ENCODE measurements at regions not wholly inside any gene's neighbourhood (a gene's known extent, or its start where the extent isn't known, plus 50 kb on each side); places are given as distances from the start of the nearest gene placed in this dataset.

DNA sequence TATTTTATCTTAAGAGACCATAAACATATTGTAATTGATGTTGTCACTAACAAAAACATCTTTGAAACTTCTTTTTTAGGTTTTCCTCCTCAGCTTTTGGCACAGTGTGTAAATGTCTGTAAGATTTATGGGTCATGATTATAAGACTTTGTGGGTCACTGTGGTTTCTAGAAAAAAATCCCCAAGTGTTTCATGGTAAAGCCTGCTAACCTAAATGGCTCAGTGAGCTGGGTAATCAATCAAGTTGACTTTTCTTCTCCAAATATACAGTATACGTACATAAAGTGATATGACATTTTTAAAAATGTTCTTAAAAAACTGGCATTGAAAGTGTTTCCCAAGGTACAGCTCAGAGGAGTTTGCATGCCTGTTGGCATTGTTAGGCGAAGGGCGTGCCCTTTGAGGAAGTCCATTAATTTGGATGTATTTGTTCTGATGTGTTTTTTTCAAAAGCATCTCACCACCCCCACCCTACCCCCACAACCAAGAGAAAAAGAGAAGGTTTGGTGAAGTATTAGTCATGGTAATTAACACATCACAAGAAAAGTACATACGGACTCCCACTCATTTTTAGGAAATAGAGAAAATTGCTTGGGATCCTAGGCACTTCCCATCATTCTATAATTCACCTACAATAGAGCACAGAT is 385.4 kb upstream of the LRRC3B start:
- Histone ChIP-seq H3K23ac (ENCODE audit: insufficient read length) (no peak overlapping the region), H2BK15ac (ENCODE audit: low read length) (no peak overlapping the region), H3K14ac (ENCODE audit: insufficient read length) (no peak overlapping the region), H3K4me1 (replicated peaks in 1 of 4; ENCODE audit: control insufficient read depth in 3 of 4, insufficient read depth in 4 of 4, low read length in 3 of 4) (no peaks in the 10 kb centered on the region), H4K20me1 (replicated peaks in 1 of 2; ENCODE audit: control insufficient read depth in 1 of 2, insufficient read depth in 2 of 2, low read length in 2 of 2) (no peaks in the 10 kb centered on the region), H3K23me2 (ENCODE audit: low read depth, low read length) (no peaks in the 10 kb centered on the region), H3K4me2 (ENCODE audit: insufficient read depth in 1 of 2, low read depth in 2 of 2, low read length in 2 of 2) (no peak overlapping the region), H3K18ac (ENCODE audit: extremely low read depth, low read length) (no peak overlapping the region), H2BK5ac (ENCODE audit: low read depth, low read length) (no peak overlapping the region), H3K4me3 (ENCODE audit: extremely low read depth in 1 of 4, insufficient read depth in 2 of 4, low read depth in 3 of 4, low read length in 4 of 4) (no peak overlapping the region), H3K27me3 (replicated peaks in 1 of 4; ENCODE audit: control insufficient read depth in 3 of 4, extremely low read depth in 1 of 4, insufficient read depth in 3 of 4, low read length in 3 of 4) (no peaks in the 10 kb centered on the region), H2BK120ac (replicated peaks; ENCODE audit: low read depth, low read length) (no peak overlapping the region), H4K5ac (ENCODE audit: insufficient read length, low read depth, low read length) (no peak overlapping the region), H3K9me3 (ENCODE audit: insufficient read depth in 2 of 2, low read depth in 1 of 2, low read length in 1 of 2) (no peaks in the 10 kb centered on the region), H2BK20ac (ENCODE audit: low read length) (no peak overlapping the region), H3K79me2 (ENCODE audit: control insufficient read depth in 1 of 2, insufficient read depth in 2 of 2, low read length in 2 of 2) (no peaks in the 10 kb centered on the region), H3K36me3 (ENCODE audit: control insufficient read depth in 2 of 4, insufficient read depth in 4 of 4, low read length in 3 of 4) (no peaks in the 10 kb centered on the region), H3K9ac (replicated peaks in 1 of 4; ENCODE audit: extremely low read depth in 1 of 4, low read depth in 3 of 4, low read length in 3 of 4) (no peak overlapping the region), H3K4ac (replicated peaks; ENCODE audit: insufficient read length, low read depth, low read length) (no peak overlapping the region), H3K56ac (replicated peaks; ENCODE audit: insufficient read length, low read depth, low read length) (no peak overlapping the region), H4K91ac (replicated peaks; ENCODE audit: insufficient read length, low read length) (no peak overlapping the region), H2BK12ac (ENCODE audit: low read depth, low read length) (no peak overlapping the region), H2AK5ac (ENCODE audit: low read depth, low read length) (no peak overlapping the region), H4K8ac (ENCODE audit: extremely low read depth, insufficient read depth, low read length) (no peak overlapping the region), H2AFZ (ENCODE audit: low read length) (no peak overlapping the region), H3K27ac (ENCODE audit: low read depth, low read length) (no peak overlapping the region), H3K79me1 (ENCODE audit: low read depth, low read length) (no peaks in the 10 kb centered on the region)
- DNase-seq (ENCODE audit: low read depth in 1 of 2, low spot score in 2 of 2) (no peak), FAIRE-seq (no peak)
- WGBS, 2 experiments (ENCODE audit: extremely low coverage in 1 of 2, insufficient coverage in 1 of 2, insufficient read length in 1 of 2, insufficient replicate concordance in 2 of 2, low coverage in 1 of 2, low lambda C conversion rate in 2 of 2, missing lambda C conversion rate in 1 of 2): 88% methylated on average over 4 of the region's 4 CpGs; no CpG with 5 or more reads in 1 of the 2 experiments
- ChIA-PET CTCF (ENCODE audit: partially characterized antibody) (no interaction called here), POLR2A (ENCODE audit: partially characterized antibody) (no interaction called here)
- TF ChIP-seq CHD2 (IDR thresholded peaks at IDR 0.05; ENCODE audit: low read length): no peak
- no peak for TF ChIP-seq EP300 (IDR thresholded peaks at IDR 0.05; ENCODE audit: borderline replicate concordance in 1 of 2, low read depth in 2 of 2, low read length in 2 of 2)
- no peak for TF ChIP-seq POLR2A (IDR thresholded peaks at IDR 0.05; ENCODE audit: control extremely low read depth in 1 of 2, low read depth in 2 of 2, low read length in 2 of 2)
- TF ChIP-seq SP1 (IDR thresholded peaks at IDR 0.05; ENCODE audit: low read depth, low read length): no peak
- TF ChIP-seq SP4 (IDR thresholded peaks at IDR 0.05; ENCODE audit: low read length): no peak
- TF ChIP-seq RAD21 (IDR thresholded peaks at IDR 0.05 in 1 of 2, conservative IDR thresholded peaks at IDR 0.05 in 1 of 2; ENCODE audit: low read depth in 2 of 2, low read length in 2 of 2): no peak
- no peak for TF ChIP-seq KDM5A (IDR thresholded peaks at IDR 0.05; ENCODE audit: low read length)
